ENCODE measurements at regions not wholly inside any gene's neighbourhood (a gene's known extent, or its start where the extent isn't known, plus 50 kb on each side); places are given as distances from the start of the nearest gene placed in this dataset.

DNA sequence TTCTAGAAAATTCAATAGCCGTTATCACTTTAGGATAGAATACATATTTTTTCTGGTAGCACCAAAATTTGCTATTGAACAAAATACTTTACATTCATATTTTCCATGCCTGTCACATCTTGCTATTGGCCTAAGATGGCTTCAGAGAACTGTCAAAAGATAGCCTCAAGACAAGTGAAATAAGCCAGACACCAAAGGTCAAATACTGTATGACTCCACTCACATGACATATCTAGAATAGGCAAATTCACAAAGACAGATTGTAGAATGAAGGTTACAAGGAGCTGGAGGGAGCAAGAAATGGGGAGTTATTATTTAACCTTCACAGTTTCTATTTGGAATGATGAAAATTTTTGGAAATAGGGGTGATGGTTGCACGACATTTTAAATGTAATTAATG is 223.7 kb upstream of the ZC3H12C start:
- H3K9me2 ChIP-seq, result no peaks in the 10 kb centered on the region
- H3K9ac ChIP-seq, result no peak overlapping the region
- DNase-seq, result no peak
- no peaks in the 10 kb centered on the region for H3K79me2 ChIP-seq (ENCODE audit: insufficient read depth)
- H4K20me1 ChIP-seq (ENCODE audit: insufficient read depth), result no peaks in the 10 kb centered on the region
- H3K4me3 ChIP-seq (ENCODE audit: low read depth in 2 of 2, low read length in 1 of 2), result no peak overlapping the region
- H3K4me1 ChIP-seq (ENCODE audit: control insufficient read depth in 1 of 2, insufficient read depth in 2 of 2, low read depth in 1 of 2, low read length in 1 of 2), result peaks cover 0 to 6% of the 10 kb centered on the region in 2 experiments; a peak in 1 of 4 replicates
- H3F3A ChIP-seq (replicated peaks; ENCODE audit: insufficient read depth), result no peaks in the 10 kb centered on the region
- no peaks in the 10 kb centered on the region; the same call in 1 of the 2 replicates for H3K9me3 ChIP-seq
- ChIA-PET POLR2A (no interaction called here), CTCF (interaction anchor here (1.0 to 1.7 kb wide), 2 partner anchors 13 to 70 kb away, joined by 3 to 6 read pairs; no protein-coding TSS in a partner anchor)
- no peak overlapping the region for H3K4me2 ChIP-seq
- H3K36me3 ChIP-seq (replicated peaks in 1 of 2; ENCODE audit: control insufficient read depth in 1 of 2, insufficient read depth in 2 of 2, low read length in 1 of 2), result no peaks in the 10 kb centered on the region
- no peak overlapping the region for H2AFZ ChIP-seq (ENCODE audit: low read depth)
- TF ChIP-seq GATA2 (CRISPR knock-in tag; IDR thresholded peaks at IDR 0.05) (no peak), USF2 (IDR thresholded peaks at IDR 0.05; ENCODE audit: borderline replicate concordance, low read depth, low read length) (no peak), TCF12 (IDR thresholded peaks at IDR 0.05) (no peak), RFX5 (IDR thresholded peaks at IDR 0.05; ENCODE audit: low read length) (no peak), MXI1 (IDR thresholded peaks at IDR 0.05; ENCODE audit: low read depth, low read length) (no peak), NFIC (IDR thresholded peaks at IDR 0.05; ENCODE audit: borderline replicate concordance) (no peak), EZH2phosphoT487 (IDR thresholded peaks at IDR 0.05; ENCODE audit: borderline replicate concordance, low read depth) (no peak), RCOR1 (IDR thresholded peaks at IDR 0.05; ENCODE audit: low read length) (no peak), ELF1 (IDR thresholded peaks at IDR 0.05) (no peak), CTCF (IDR thresholded peaks at IDR 0.05) (no peak), SMC3 (IDR thresholded peaks at IDR 0.05; ENCODE audit: low read depth, low read length) (no peak), SIN3A (IDR thresholded peaks at IDR 0.05; ENCODE audit: borderline replicate concordance, low read depth, low read length) (no peak), NRF1 (IDR thresholded peaks at IDR 0.05; ENCODE audit: low read depth, low read length) (no peak), YY1 (IDR thresholded peaks at IDR 0.05; ENCODE audit: low read depth) (no peak), MEF2A (IDR thresholded peaks at IDR 0.05; ENCODE audit: borderline replicate concordance, low read depth) (no peak), TAF1 (IDR thresholded peaks at IDR 0.05; ENCODE audit: borderline replicate concordance, low read depth, low read length) (no peak), EP300 (IDR thresholded peaks at IDR 0.05; ENCODE audit: borderline replicate concordance in 1 of 2, low read depth in 1 of 2, low read length in 1 of 2) (no peak)
- TF ChIP-seq, protein P1, sequence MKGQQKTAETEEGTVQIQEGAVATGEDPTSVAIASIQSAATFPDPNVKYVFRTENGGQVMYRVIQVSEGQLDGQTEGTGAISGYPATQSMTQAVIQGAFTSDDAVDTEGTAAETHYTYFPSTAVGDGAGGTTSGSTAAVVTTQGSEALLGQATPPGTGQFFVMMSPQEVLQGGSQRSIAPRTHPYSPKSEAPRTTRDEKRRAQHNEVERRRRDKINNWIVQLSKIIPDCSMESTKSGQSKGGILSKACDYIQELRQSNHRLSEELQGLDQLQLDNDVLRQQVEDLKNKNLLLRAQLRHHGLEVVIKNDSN (IDR thresholded peaks at IDR 0.05; ENCODE audit: borderline replicate concordance, low read depth), result no peak
- H3K27me3 ChIP-seq (ENCODE audit: insufficient read depth), result no peaks in the 10 kb centered on the region
- H3K27ac ChIP-seq (ENCODE audit: low read depth in 2 of 2, low read length in 1 of 2), result no peak overlapping the region
- 44% methylated on average over 2 of the region's 2 CpGs for WGBS (ENCODE audit: low lambda C conversion rate)

Data from SK-N-SH (cell line).